ENCODE measurements at regions not wholly inside any gene's neighbourhood (a gene's known extent, or its start where the extent isn't known, plus 50 kb on each side); places are given as distances from the start of the nearest gene placed in this dataset.

- TF ChIP-seq CTCF (IDR thresholded peaks at IDR 0.05) (no peak), POLR2A (IDR thresholded peaks at IDR 0.05) (no peak)
Measured at GRCh38 chr22:47775191-47775590, 1012.7 kb downstream of the TBC1D22A start.

All from heart left ventricle (tissue), 13 donors.